ENCODE measurements at regions not wholly inside any gene's neighbourhood (a gene's known extent, or its start where the extent isn't known, plus 50 kb on each side); places are given as distances from the start of the nearest gene placed in this dataset.
"Not testable (repeated sequence)": the region's sequence is repeated elsewhere in the genome, so short reads cannot be mapped to it uniquely, and the experiment has no call there.

GRCh38 chr21:38900499-38900898 is 94.8 kb downstream of the ETS2 start:
- dilution Hi-C loops (cut with MboI; ENCODE audit: extremely low pct_ligation_motif_present, low sequenced_read_pairs) = no loop called here
- DNase-seq (ENCODE audit: low read depth, low spot score) = no peak
- POLR2A ChIA-PET = no interaction called here
- Histone ChIP-seq H3K4me2 (ENCODE audit: insufficient read depth, low read length) (no peak overlapping the region), H3K27me3 (ENCODE audit: control insufficient read depth in 2 of 2, insufficient read depth in 2 of 2, low read length in 2 of 2) (no peaks in the 10 kb centered on the region), H3K4me1 (ENCODE audit: control insufficient read depth, extremely low read depth, insufficient read depth, low read length) (peaks cover 4% of the 10 kb centered on the region), H3K9ac (replicated peaks; ENCODE audit: extremely low read depth, insufficient read depth, low read length) (no peak overlapping the region), H3K27ac (ENCODE audit: insufficient read depth, low read depth, low read length) (no peak overlapping the region), H2AFZ (ENCODE audit: low read depth, low read length) (no peak overlapping the region), H3K9me3 (replicated peaks; ENCODE audit: control insufficient read depth, insufficient read depth, low read length) (no peaks in the 10 kb centered on the region), H3K9me1 (replicated peaks; ENCODE audit: control insufficient read depth, extremely low read depth, insufficient read depth, low read length) (no peaks in the 10 kb centered on the region), H3K36me3 (ENCODE audit: control insufficient read depth in 2 of 2, extremely low read depth in 1 of 2, insufficient read depth in 2 of 2, low read length in 2 of 2) (no peaks in the 10 kb centered on the region), H3K79me2 (ENCODE audit: control insufficient read depth, insufficient read depth, low read length) (no peaks in the 10 kb centered on the region), H3K4me3 (replicated peaks in 1 of 3; ENCODE audit: insufficient read depth in 1 of 3, low read depth in 1 of 3, low read length in 3 of 3) (no peak overlapping the region), H4K20me1 (replicated peaks; ENCODE audit: control insufficient read depth, extremely low read depth, insufficient read depth, low read length) (no peaks in the 10 kb centered on the region)
- TF ChIP-seq JUN (IDR thresholded peaks at IDR 0.05; ENCODE audit: borderline replicate concordance, insufficient read depth, insufficient read length, low read depth) (no peak), POLR2A (IDR thresholded peaks at IDR 0.05; ENCODE audit: low read depth, low read length) (no peak)
- FAIRE-seq = peak; percentile 4
- BruUV-seq (replicated peaks) = no TSS peak
- CTCF ChIA-PET = no interaction called here
- intact Hi-C loops (cut with micrococcal nuclease) = no loop called here

DNA sequence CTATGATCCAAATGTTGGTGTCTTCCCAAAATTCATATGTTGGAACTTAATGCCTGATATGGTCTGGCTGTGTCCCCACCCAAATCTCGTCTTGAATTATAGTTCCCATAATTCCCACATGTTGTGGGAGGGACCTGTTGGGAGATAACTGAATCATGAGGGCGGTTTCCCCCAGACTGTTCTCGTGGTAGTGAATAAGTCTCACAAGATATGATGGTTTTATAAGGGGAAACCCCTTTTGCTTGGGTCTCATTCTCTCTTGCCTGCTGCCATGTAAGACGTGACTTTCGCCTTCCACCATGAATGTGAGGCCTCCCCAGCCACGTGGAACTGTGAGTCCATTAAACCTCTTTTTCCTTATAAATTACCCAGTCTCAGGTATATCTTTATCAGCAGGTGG is 94.3 kb downstream of the ETS2 start:
- H3K36me3 ChIP-seq (ENCODE audit: control insufficient read depth in 2 of 2, extremely low read depth in 1 of 2, insufficient read depth in 2 of 2, low read length in 2 of 2); POLR2A ChIA-PET; H3K4me2 ChIP-seq (ENCODE audit: insufficient read depth, low read length); H3K27ac ChIP-seq (ENCODE audit: insufficient read depth, low read depth, low read length); FAIRE-seq; BruUV-seq (replicated peaks); DNase-seq (ENCODE audit: low read depth, low spot score); H3K79me2 ChIP-seq (ENCODE audit: control insufficient read depth, insufficient read depth, low read length); H3K4me1 ChIP-seq (ENCODE audit: control insufficient read depth, extremely low read depth, insufficient read depth, low read length); H2AFZ ChIP-seq (ENCODE audit: low read depth, low read length); H4K20me1 ChIP-seq (replicated peaks; ENCODE audit: control insufficient read depth, extremely low read depth, insufficient read depth, low read length); H3K27me3 ChIP-seq (ENCODE audit: control insufficient read depth in 2 of 2, insufficient read depth in 2 of 2, low read length in 2 of 2); H3K9me3 ChIP-seq (replicated peaks; ENCODE audit: control insufficient read depth, insufficient read depth, low read length); CTCF ChIA-PET; dilution Hi-C loops (cut with MboI; ENCODE audit: extremely low pct_ligation_motif_present, low sequenced_read_pairs); H3K9ac ChIP-seq (replicated peaks; ENCODE audit: extremely low read depth, insufficient read depth, low read length); H3K4me3 ChIP-seq (replicated peaks in 1 of 3; ENCODE audit: insufficient read depth in 1 of 3, low read depth in 1 of 3, low read length in 3 of 3); H3K9me1 ChIP-seq (replicated peaks; ENCODE audit: control insufficient read depth, extremely low read depth, insufficient read depth, low read length): not testable (repeated sequence)
- intact Hi-C loops (cut with micrococcal nuclease) = loop anchor here (5.0 kb wide), 1 partner anchor 93 kb away; the partner anchor contains the start of gene ETS2

All from endothelial cell of umbilical vein (primary cell).